Keratinocyte (primary cell): ENCODE measurements at regions not wholly inside any gene's neighbourhood (a gene's known extent, or its start where the extent isn't known, plus 50 kb on each side); places are given as distances from the start of the nearest gene placed in this dataset.

Experiments
- DNase-seq: peaks from one replicate; pipeline ENCODE4 v3.0.0-alpha.2; 2011; ENCODE audit warnings: low read depth, missing footprints, low spot score
- FAIRE-seq: peaks from 2 replicates; lab custom pipeline; 2011; peaks lifted over from hg19 to GRCh38; lab: Jason Lieb, UNC
- H2AFZ ChIP-seq: 2 replicates; pipeline ENCODE4 v1.6.0; 2012; ENCODE audit warnings: low read length, control low read depth, inconsistent platforms; ENCODE audit not compliant: control insufficient read depth
- H3K27ac ChIP-seq: 2 replicates; pipeline ENCODE4 v1.5.1; 2011; ENCODE audit warnings: low read length; ENCODE audit not compliant: control insufficient read depth, insufficient read depth
- H3K27me3 ChIP-seq: 3 replicates; pipeline ENCODE4 v1.6.0; 2011; ENCODE audit warnings: low read length; ENCODE audit not compliant: control insufficient read depth, insufficient read depth; ENCODE audit errors: extremely low read depth
- H3K36me3 ChIP-seq, 2 experiments: 2 replicates in 1 of 2; 3 replicates in 1 of 2; pipeline ENCODE4 v1.5.1; 2011; ENCODE audit warnings: low read length in 2 of 2, mild to moderate bottlenecking in 1 of 2; ENCODE audit not compliant: control insufficient read depth in 2 of 2, insufficient read depth in 2 of 2; ENCODE audit errors: extremely low read depth in 1 of 2
- H3K4me1 ChIP-seq: 3 replicates; pipeline ENCODE4 v1.5.1; 2011; ENCODE audit warnings: low read length; ENCODE audit not compliant: control insufficient read depth, insufficient read depth; ENCODE audit errors: extremely low read depth
- H3K4me2 ChIP-seq: 3 replicates; pipeline ENCODE4 v1.6.0; 2011; ENCODE audit warnings: low read depth, low read length; ENCODE audit not compliant: control insufficient read depth, insufficient read depth; ENCODE audit errors: extremely low read depth
- H3K4me3 ChIP-seq, 3 experiments: fragments of 200-600 bp in 1 of 3; sonication (generic) in 1 of 3; 2 replicates in 2 of 3; 3 replicates in 1 of 3; pipeline ENCODE4 v1.5.1; 2011 to 2016; ENCODE audit warnings: low read length in 3 of 3, mild to moderate bottlenecking in 3 of 3, control low read depth in 2 of 3, inconsistent platforms in 1 of 3, low read depth in 1 of 3, mixed read lengths in 1 of 3, mixed run types in 1 of 3, moderate library complexity in 1 of 3; ENCODE audit not compliant: control insufficient read depth in 2 of 3, insufficient read depth in 2 of 3; ENCODE audit errors: extremely low read depth in 1 of 3
- H3K79me2 ChIP-seq: 2 replicates; pipeline ENCODE4 v1.6.0; 2012; ENCODE audit warnings: low read length; ENCODE audit not compliant: control insufficient read depth, insufficient read depth
- H3K9ac ChIP-seq: 3 replicates; pipeline ENCODE4 v1.6.0; 2011; ENCODE audit warnings: low read length; ENCODE audit not compliant: control insufficient read depth, insufficient read depth; ENCODE audit errors: extremely low read depth
- H3K9me1 ChIP-seq: 3 replicates; pipeline ENCODE4 v1.6.0; 2011; ENCODE audit warnings: low read length; ENCODE audit not compliant: control insufficient read depth, insufficient read depth; ENCODE audit errors: extremely low read depth
- H3K9me3 ChIP-seq: 2 replicates; pipeline ENCODE4 v1.5.1; 2012; ENCODE audit warnings: low read depth, low read length; ENCODE audit not compliant: control insufficient read depth
- H4K20me1 ChIP-seq: 3 replicates; pipeline ENCODE4 v1.6.0; 2011; ENCODE audit warnings: low read length; ENCODE audit not compliant: control insufficient read depth, insufficient read depth; ENCODE audit errors: extremely low read depth
- CTCF ChIP-seq, 3 experiments: IDR thresholded peaks in 1 of 3; conservative IDR thresholded peaks in 1 of 3; optimal IDR thresholded peaks in 1 of 3; 2 replicates in 2 of 3; 3 replicates in 1 of 3; pipeline versions ENCODE3 to v1.5.1; 2011; ENCODE audit warnings: low read length in 3 of 3, mild to moderate bottlenecking in 3 of 3, moderate library complexity in 2 of 3, control low read depth in 1 of 3, inconsistent platforms in 1 of 3; ENCODE audit not compliant: insufficient read depth in 2 of 3; ENCODE audit errors: extremely low read depth in 1 of 3
- EZH2 ChIP-seq: IDR thresholded peaks from one replicate; pipeline ENCODE4 v1.6.1; 2012; ENCODE audit warnings: inconsistent platforms, mild to moderate bottlenecking, low read length, moderate library complexity
- dilution Hi-C: fragments of 300-500 bp; cut with MboI; formaldehyde crosslinking; loops from one replicate; pipeline ENCODE4 v1.7.0; 2020; ENCODE audit warnings: low sequenced_read_pairs; ENCODE audit not compliant: extremely low pct_ligation_motif_present

DNA sequence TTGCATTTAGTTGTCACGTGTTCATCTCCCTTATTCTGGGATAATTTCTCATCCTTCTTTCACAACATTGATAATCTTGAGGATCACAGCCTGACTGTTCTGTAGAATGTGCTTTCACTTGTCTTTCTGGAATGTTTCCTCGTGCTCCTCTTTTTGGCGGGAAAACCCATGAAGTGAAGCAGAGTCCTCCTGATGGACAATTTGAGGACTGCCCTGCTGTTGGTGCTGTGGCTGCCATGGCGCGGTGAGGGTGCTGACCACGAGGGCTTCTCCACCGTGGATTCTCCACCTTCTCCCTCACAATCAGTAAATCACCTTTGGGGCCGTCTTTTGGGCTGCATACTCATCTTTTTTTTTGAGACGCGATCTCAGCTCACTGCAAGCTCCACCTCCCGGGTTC, 946.9 kb downstream of the BRD1 start:
- FAIRE-seq = no peak
- Histone ChIP-seq H3K9me1 (no peaks in the 10 kb centered on the region), H3K4me1 (no peaks in the 10 kb centered on the region), H3K9me3 (peaks cover 14% of the 10 kb centered on the region), H3K36me3 (no peaks in the 10 kb centered on the region), H3K9ac (no peak overlapping the region), H4K20me1 (no peaks in the 10 kb centered on the region), H3K4me2 (no peak overlapping the region), H2AFZ (no peak overlapping the region), H3K79me2 (no peaks in the 10 kb centered on the region), H3K27ac (no peak overlapping the region), H3K27me3 (no peaks in the 10 kb centered on the region), H3K4me3 (no peak overlapping the region)
- no peak for TF ChIP-seq EZH2
- dilution Hi-C loops = no loop called here
- no peak for DNase-seq

- no peak for FAIRE-seq
- Histone ChIP-seq H4K20me1 (no peaks in the 10 kb centered on the region), H3K79me2 (no peaks in the 10 kb centered on the region), H3K27ac (no peak overlapping the region), H3K9ac (no peak overlapping the region), H2AFZ (no peak overlapping the region), H3K4me1 (no peaks in the 10 kb centered on the region), H3K9me1 (no peaks in the 10 kb centered on the region), H3K4me2 (no peak overlapping the region), H3K27me3 (no peaks in the 10 kb centered on the region), H3K9me3 (peaks cover 7% of the 10 kb centered on the region), H3K4me3 (no peak overlapping the region), H3K36me3 (no peaks in the 10 kb centered on the region)
- DNase-seq = no peak
- TF ChIP-seq EZH2 (no peak), CTCF (optimal IDR thresholded peaks at IDR 0.05 in 1 of 3, IDR thresholded peaks at IDR 0.05 in 1 of 3, conservative IDR thresholded peaks at IDR 0.05 in 1 of 3; ENCODE audit: extremely low read depth in 1 of 3, insufficient read depth in 2 of 3, low read length in 3 of 3) (no peak)
- dilution Hi-C loops = no loop called here
These were observed 950.7 kb downstream of the BRD1 start for GRCh38 chr22:48876951-48877350.

- Histone ChIP-seq H3K79me2 (no peaks in the 10 kb centered on the region), H3K9me1 (no peaks in the 10 kb centered on the region), H3K27me3 (no peaks in the 10 kb centered on the region), H3K9ac (no peak overlapping the region), H3K9me3 (peaks cover 4% of the 10 kb centered on the region), H4K20me1 (no peaks in the 10 kb centered on the region), H3K4me2 (no peak overlapping the region), H3K36me3 (no peaks in the 10 kb centered on the region), H3K27ac (no peak overlapping the region), H3K4me3 (no peak overlapping the region), H2AFZ (no peak overlapping the region), H3K4me1 (no peaks in the 10 kb centered on the region)
- TF ChIP-seq CTCF (optimal IDR thresholded peaks at IDR 0.05 in 1 of 3, IDR thresholded peaks at IDR 0.05 in 1 of 3, conservative IDR thresholded peaks at IDR 0.05 in 1 of 3; ENCODE audit: extremely low read depth in 1 of 3, insufficient read depth in 2 of 3, low read length in 3 of 3) (no peak), EZH2 (no peak)
- dilution Hi-C loops = no loop called here
- FAIRE-seq (no peak), DNase-seq (no peak)
These were observed 952.7 kb downstream of the BRD1 start for GRCh38 chr22:48874956-48875355.
